GM23338 (cell line): ENCODE measurements at regions not wholly inside any gene's neighbourhood (a gene's known extent, or its start where the extent isn't known, plus 50 kb on each side); places are given as distances from the start of the nearest gene placed in this dataset.

Source experiments
- ATAC-seq: fragments of 200-7000 bp; cut with Tn5 transposase; 3 replicates; pipeline ENCODE4 v1.9.1; 2020
- DNase-seq: peaks from one replicate; pipeline ENCODE4 v3.0.0-alpha.2; 2015; ENCODE audit warnings: low spot score
- H2AFZ ChIP-seq: fragments of 200-600 bp; sonication (generic); 2 replicates; pipeline ENCODE4 v1.8.0; 2016; ENCODE audit warnings: antibody characterized with exemption, mild to moderate bottlenecking, moderate library complexity
- H3F3A ChIP-seq: fragments of 200-600 bp; sonication (generic); replicated peaks from 2 replicates; pipeline ENCODE4 v1.8.0; 2017; ENCODE audit warnings: antibody characterized with exemption, mixed run types, low read depth
- H3K27ac ChIP-seq: fragments of 200-600 bp; sonication (generic); 2 replicates; pipeline ENCODE4 v1.6.1; 2016; ENCODE audit warnings: low read depth
- H3K27me3 ChIP-seq: fragments of 200-600 bp; sonication (generic); 2 replicates; pipeline ENCODE4 v1.8.0; 2016; ENCODE audit warnings: mild to moderate bottlenecking, mixed run types, moderate library complexity; ENCODE audit not compliant: insufficient read depth
- H3K36me3 ChIP-seq: fragments of 200-600 bp; sonication (generic); 2 replicates; pipeline ENCODE4 v1.8.0; 2016; ENCODE audit warnings: mild to moderate bottlenecking; ENCODE audit not compliant: insufficient read depth
- H3K4me1 ChIP-seq: fragments of 200-600 bp; sonication (generic); 2 replicates; pipeline ENCODE4 v1.8.0; 2016; ENCODE audit warnings: mild to moderate bottlenecking, moderate library complexity; ENCODE audit not compliant: insufficient read depth
- H3K4me2 ChIP-seq: fragments of 200-600 bp; sonication (generic); 2 replicates; pipeline ENCODE4 v1.7.1; 2017; ENCODE audit warnings: mixed run types
- H3K4me3 ChIP-seq: fragments of 200-600 bp; sonication (generic); 2 replicates; pipeline ENCODE4 v1.6.1; 2016; ENCODE audit warnings: mixed run types
- H3K79me2 ChIP-seq: fragments of 200-600 bp; sonication (generic); replicated peaks from 2 replicates; pipeline ENCODE4 v1.8.0; 2017; ENCODE audit warnings: mild to moderate bottlenecking; ENCODE audit not compliant: insufficient read depth
- H3K9me2 ChIP-seq: fragments of 200-600 bp; sonication (generic); 2 replicates; pipeline ENCODE4 v1.8.0; 2017; ENCODE audit not compliant: insufficient read depth
- H4K20me1 ChIP-seq: fragments of 200-600 bp; sonication (generic); replicated peaks from 2 replicates; pipeline ENCODE4 v1.8.0; 2017; ENCODE audit warnings: mild to moderate bottlenecking; ENCODE audit not compliant: insufficient read depth
- H3K27ac Mint-ChIP-seq: 2 replicates; pipeline ENCODE4 v1.8.0; 2020; ENCODE audit warnings: inconsistent platforms, mild to moderate bottlenecking, moderate library complexity, mixed read lengths
- H3K27me3 Mint-ChIP-seq: 3 replicates; pipeline ENCODE4 v1.8.0; 2022; ENCODE audit warnings: low read depth, mild to moderate bottlenecking, moderate library complexity, mixed read lengths, inconsistent platforms; ENCODE audit not compliant: insufficient read depth, poor library complexity
- H3K36me3 Mint-ChIP-seq: 3 replicates; pipeline ENCODE4 v1.8.0; 2021; ENCODE audit warnings: low read depth, mild to moderate bottlenecking, inconsistent platforms, moderate library complexity, mixed read lengths
- H3K4me1 Mint-ChIP-seq: 3 replicates; pipeline ENCODE4 v1.8.0; 2020; ENCODE audit warnings: mild to moderate bottlenecking, inconsistent platforms, mixed read lengths
- H3K4me3 Mint-ChIP-seq: 3 replicates; pipeline ENCODE4 v1.8.0; 2021; ENCODE audit warnings: moderate library complexity, mild to moderate bottlenecking, inconsistent platforms, mixed read lengths
- H3K9me3 Mint-ChIP-seq: 3 replicates; pipeline ENCODE4 v1.8.0; 2020; ENCODE audit warnings: moderate library complexity, mild to moderate bottlenecking, inconsistent platforms, mixed read lengths
- CREB1 ChIP-seq: fragments of 250-450 bp; sonication (Bioruptor Pico); IDR thresholded peaks from 2 replicates; pipeline ENCODE4 v1.5.0; 2020; ENCODE audit warnings: low read depth, mild to moderate bottlenecking, moderate library complexity
- CTCF ChIP-seq, 2 experiments: fragments of 200-600 bp in 1 of 2; sonication (generic) in 1 of 2; conservative IDR thresholded peaks; 2 replicates each; pipeline versions ENCODE4 v1.5.1 to v1.6.1; 2016 to 2017; ENCODE audit warnings: antibody characterized with exemption in 2 of 2, low read depth in 2 of 2, mild to moderate bottlenecking in 2 of 2, moderate library complexity in 1 of 2
- ETS1 ChIP-seq: IDR thresholded peaks from 2 replicates; pipeline ENCODE4 v1.6.1; 2016; ENCODE audit warnings: antibody characterized with exemption
- EZH2 ChIP-seq: fragments of 200-600 bp; sonication (generic); IDR thresholded peaks from one replicate; pipeline ENCODE4 v1.8.0; 2017; ENCODE audit warnings: antibody characterized with exemption, mild to moderate bottlenecking, low read depth; ENCODE audit not compliant: unreplicated experiment
- EZH2phosphoT487 ChIP-seq: fragments of 200-600 bp; sonication (generic); IDR thresholded peaks from one replicate; pipeline ENCODE4 v1.8.1; 2018; ENCODE audit warnings: antibody characterized with exemption; ENCODE audit not compliant: unreplicated experiment
- JUNB ChIP-seq: IDR thresholded peaks from one replicate; pipeline ENCODE4 v1.6.1; 2016; ENCODE audit warnings: antibody characterized with exemption; ENCODE audit not compliant: unreplicated experiment
- NANOG ChIP-seq: IDR thresholded peaks from 2 replicates; pipeline ENCODE4 v1.6.1; 2016; ENCODE audit warnings: antibody characterized with exemption, borderline replicate concordance
- POLR2AphosphoS5 ChIP-seq: IDR thresholded peaks from 2 replicates; pipeline ENCODE4 v1.6.1; 2016; ENCODE audit warnings: antibody characterized with exemption, low read depth
- REST ChIP-seq: IDR thresholded peaks from one replicate; pipeline ENCODE4 v1.6.1; 2018; ENCODE audit warnings: antibody characterized with exemption; ENCODE audit not compliant: unreplicated experiment
- STAT1 ChIP-seq: IDR thresholded peaks from one replicate; pipeline ENCODE4 v1.6.1; 2016; ENCODE audit warnings: antibody characterized with exemption; ENCODE audit not compliant: unreplicated experiment
- ZNF114 ChIP-seq: fragments of 250-450 bp; sonication (Bioruptor Pico); IDR thresholded peaks from 2 replicates; pipeline ENCODE4 v1.5.0; 2020; ENCODE audit warnings: mild to moderate bottlenecking, moderate library complexity
- ZNF331 ChIP-seq: fragments of 250-450 bp; sonication (Bioruptor Pico); IDR thresholded peaks from 2 replicates; pipeline ENCODE4 v1.5.0; 2020; ENCODE audit warnings: low read depth, mild to moderate bottlenecking, moderate library complexity
- ZNF462 ChIP-seq: fragments of 250-450 bp; sonication (Bioruptor Pico); IDR thresholded peaks from 2 replicates; pipeline ENCODE4 v1.5.0; 2020; ENCODE audit warnings: mild to moderate bottlenecking, moderate library complexity

- TF ChIP-seq POLR2AphosphoS5, result no peak
- no peak for TF ChIP-seq REST
- no peak for TF ChIP-seq ETS1
- TF ChIP-seq EZH2phosphoT487, result no peak
- TF ChIP-seq ZNF462 (CRISPR knock-in tag), result no peak
- no peak for TF ChIP-seq STAT1
- TF ChIP-seq ZNF331, result no peak
- TF ChIP-seq CREB1 (CRISPR knock-in tag), result no peak
- TF ChIP-seq CTCF (conservative IDR thresholded peaks at IDR 0.05; ENCODE audit: low read depth in 2 of 2), result no peak
- no peak for TF ChIP-seq NANOG
- no peak for TF ChIP-seq ZNF114 (CRISPR knock-in tag)
- no peak for TF ChIP-seq EZH2
- no peak for TF ChIP-seq JUNB
- no peak overlapping the region for H3K27ac Mint-ChIP-seq
- no peak for DNase-seq
- no peak overlapping the region for H3K4me3 Mint-ChIP-seq
- no peaks in the 10 kb centered on the region for H3K79me2 ChIP-seq
- H3K4me3 ChIP-seq, result no peak overlapping the region
- no peaks in the 10 kb centered on the region for H4K20me1 ChIP-seq
- no peak overlapping the region for H2AFZ ChIP-seq
- no peaks in the 10 kb centered on the region for H3K36me3 ChIP-seq
- H3K36me3 Mint-ChIP-seq, result no peaks in the 10 kb centered on the region
- H3K4me2 ChIP-seq, result no peak overlapping the region
- no peak for ATAC-seq
- H3K4me1 ChIP-seq, result no peaks in the 10 kb centered on the region
- H3K27ac ChIP-seq, result no peak overlapping the region
- peaks cover 6% of the 10 kb centered on the region for H3K27me3 Mint-ChIP-seq
- H3K9me3 Mint-ChIP-seq, result 0 out of 3 replicates have a peak, but pooled peaks cover 3% of the 10 kb centered on the region
- H3K4me1 Mint-ChIP-seq, result peaks cover 3% of the 10 kb centered on the region; the same call in 2 of the 3 replicates
- no peaks in the 10 kb centered on the region for H3K27me3 ChIP-seq
- H3K9me2 ChIP-seq, result peaks cover 6% of the 10 kb centered on the region; the same call in 1 of the 2 replicates
- H3F3A ChIP-seq, result no peaks in the 10 kb centered on the region
Measured at GRCh38 chr19:31498781-31499180, 149.5 kb upstream of the TSHZ3 start.
